Vagina (tissue), 2 donors: ENCODE measurements at regions not wholly inside any gene's neighbourhood (a gene's known extent, or its start where the extent isn't known, plus 50 kb on each side); places are given as distances from the start of the nearest gene placed in this dataset.

Source experiments
- CTCF ChIP-seq, 3 experiments: fragments of 450-650 bp in 2 of 3; fragments of 200-600 bp in 1 of 3; sonication (generic) in 1 of 3; IDR thresholded peaks; one replicate each; pipeline ENCODE4 v1.5.1; 2017 to 2019; ENCODE audit warnings: antibody characterized with exemption in 3 of 3, mild to moderate bottlenecking in 2 of 3, moderate library complexity in 2 of 3
- POLR2A ChIP-seq, 2 donors: fragments of 450-650 bp; IDR thresholded peaks; one replicate each; pipeline ENCODE4 v1.6.1; 2017; ENCODE audit warnings: antibody characterized with exemption in 2 of 2, mild to moderate bottlenecking in 2 of 2, moderate library complexity in 2 of 2
- POLR2AphosphoS5 ChIP-seq, 2 donors: sonication (generic); formaldehyde crosslinking; IDR thresholded peaks; one replicate each; pipeline ENCODE4 v1.9.0; 2017; ENCODE audit warnings: antibody characterized with exemption in 2 of 2, mild to moderate bottlenecking in 2 of 2, low read depth in 1 of 2; ENCODE audit not compliant: insufficient read depth in 1 of 2

GRCh38 chr9:17876687-17877086 is 297.8 kb downstream of the SH3GL2 start:
- TF ChIP-seq CTCF (IDR thresholded peaks at IDR 0.05) (no peak), POLR2A (IDR thresholded peaks at IDR 0.05) (no peak), POLR2AphosphoS5 (IDR thresholded peaks at IDR 0.05; ENCODE audit: insufficient read depth in 1 of 2, low read depth in 1 of 2) (no peak)
